WTC11 (cell line): ENCODE measurements at regions not wholly inside any gene's neighbourhood (a gene's known extent, or its start where the extent isn't known, plus 50 kb on each side); places are given as distances from the start of the nearest gene placed in this dataset.

Experiments used
- ESRRA ChIP-seq: sonication (generic); formaldehyde crosslinking; IDR thresholded peaks from 2 replicates; pipeline ENCODE4 v1.8.1; 2022; ENCODE audit warnings: mild to moderate bottlenecking, missing genetic modification reagents, borderline replicate concordance
- MXD4 ChIP-seq: fragments of 250-450 bp; sonication (Bioruptor Pico); IDR thresholded peaks from 2 replicates; pipeline ENCODE4 v1.8.0; 2021; ENCODE audit warnings: mild to moderate bottlenecking, moderate library complexity, borderline replicate concordance
- ZNF425 ChIP-seq: fragments of 250-450 bp; sonication (Bioruptor Pico); conservative IDR thresholded peaks from 2 replicates; pipeline ENCODE4 v1.9.0; 2021; ENCODE audit warnings: mild to moderate bottlenecking
- TF ChIP-seq, protein P1 (sequence below): sonication (generic); formaldehyde crosslinking; IDR thresholded peaks from 2 replicates; pipeline ENCODE4 v1.8.0; 2022; ENCODE audit warnings: missing genetic modification reagents
- TF ChIP-seq, protein P2 (sequence below): fragments of 200-600 bp; IDR thresholded peaks from 2 replicates; pipeline ENCODE4 v1.8.0; 2022; ENCODE audit warnings: antibody characterized with exemption

- TF ChIP-seq, protein P1, sequence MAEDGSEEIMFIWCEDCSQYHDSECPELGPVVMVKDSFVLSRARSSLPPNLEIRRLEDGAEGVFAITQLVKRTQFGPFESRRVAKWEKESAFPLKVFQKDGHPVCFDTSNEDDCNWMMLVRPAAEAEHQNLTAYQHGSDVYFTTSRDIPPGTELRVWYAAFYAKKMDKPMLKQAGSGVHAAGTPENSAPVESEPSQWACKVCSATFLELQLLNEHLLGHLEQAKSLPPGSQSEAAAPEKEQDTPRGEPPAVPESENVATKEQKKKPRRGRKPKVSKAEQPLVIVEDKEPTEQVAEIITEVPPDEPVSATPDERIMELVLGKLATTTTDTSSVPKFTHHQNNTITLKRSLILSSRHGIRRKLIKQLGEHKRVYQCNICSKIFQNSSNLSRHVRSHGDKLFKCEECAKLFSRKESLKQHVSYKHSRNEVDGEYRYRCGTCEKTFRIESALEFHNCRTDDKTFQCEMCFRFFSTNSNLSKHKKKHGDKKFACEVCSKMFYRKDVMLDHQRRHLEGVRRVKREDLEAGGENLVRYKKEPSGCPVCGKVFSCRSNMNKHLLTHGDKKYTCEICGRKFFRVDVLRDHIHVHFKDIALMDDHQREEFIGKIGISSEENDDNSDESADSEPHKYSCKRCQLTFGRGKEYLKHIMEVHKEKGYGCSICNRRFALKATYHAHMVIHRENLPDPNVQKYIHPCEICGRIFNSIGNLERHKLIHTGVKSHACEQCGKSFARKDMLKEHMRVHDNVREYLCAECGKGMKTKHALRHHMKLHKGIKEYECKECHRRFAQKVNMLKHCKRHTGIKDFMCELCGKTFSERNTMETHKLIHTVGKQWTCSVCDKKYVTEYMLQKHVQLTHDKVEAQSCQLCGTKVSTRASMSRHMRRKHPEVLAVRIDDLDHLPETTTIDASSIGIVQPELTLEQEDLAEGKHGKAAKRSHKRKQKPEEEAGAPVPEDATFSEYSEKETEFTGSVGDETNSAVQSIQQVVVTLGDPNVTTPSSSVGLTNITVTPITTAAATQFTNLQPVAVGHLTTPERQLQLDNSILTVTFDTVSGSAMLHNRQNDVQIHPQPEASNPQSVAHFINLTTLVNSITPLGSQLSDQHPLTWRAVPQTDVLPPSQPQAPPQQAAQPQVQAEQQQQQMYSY (CRISPR knock-in tag): no peak
- TF ChIP-seq, protein P2, sequence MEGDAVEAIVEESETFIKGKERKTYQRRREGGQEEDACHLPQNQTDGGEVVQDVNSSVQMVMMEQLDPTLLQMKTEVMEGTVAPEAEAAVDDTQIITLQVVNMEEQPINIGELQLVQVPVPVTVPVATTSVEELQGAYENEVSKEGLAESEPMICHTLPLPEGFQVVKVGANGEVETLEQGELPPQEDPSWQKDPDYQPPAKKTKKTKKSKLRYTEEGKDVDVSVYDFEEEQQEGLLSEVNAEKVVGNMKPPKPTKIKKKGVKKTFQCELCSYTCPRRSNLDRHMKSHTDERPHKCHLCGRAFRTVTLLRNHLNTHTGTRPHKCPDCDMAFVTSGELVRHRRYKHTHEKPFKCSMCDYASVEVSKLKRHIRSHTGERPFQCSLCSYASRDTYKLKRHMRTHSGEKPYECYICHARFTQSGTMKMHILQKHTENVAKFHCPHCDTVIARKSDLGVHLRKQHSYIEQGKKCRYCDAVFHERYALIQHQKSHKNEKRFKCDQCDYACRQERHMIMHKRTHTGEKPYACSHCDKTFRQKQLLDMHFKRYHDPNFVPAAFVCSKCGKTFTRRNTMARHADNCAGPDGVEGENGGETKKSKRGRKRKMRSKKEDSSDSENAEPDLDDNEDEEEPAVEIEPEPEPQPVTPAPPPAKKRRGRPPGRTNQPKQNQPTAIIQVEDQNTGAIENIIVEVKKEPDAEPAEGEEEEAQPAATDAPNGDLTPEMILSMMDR: no peak
- TF ChIP-seq ESRRA (CRISPR knock-in tag): no peak
- no peak for TF ChIP-seq ZNF425 (CRISPR knock-in tag)
- no peak for TF ChIP-seq MXD4 (CRISPR knock-in tag)
Observed at GRCh38 chr5:56581426-56581825, 233.9 kb upstream of the MAP3K1 start.
